HAP-1 (cell line): ENCODE measurements at regions not wholly inside any gene's neighbourhood (a gene's known extent, or its start where the extent isn't known, plus 50 kb on each side); places are given as distances from the start of the nearest gene placed in this dataset.

ENCODE experiments used
- DNase-seq, 2 experiments: peaks; one replicate each; pipeline ENCODE4 v3.0.0-alpha.2; 2016 to 2020; ENCODE audit warnings: low spot score in 2 of 2
- H3K27me3 ChIP-seq: fragments of 250-450 bp; sonication (Bioruptor Pico); 2 replicates; pipeline ENCODE4 v1.5.1; 2020; ENCODE audit warnings: low read depth, mild to moderate bottlenecking, moderate library complexity
- H3K36me3 ChIP-seq: fragments of 250-450 bp; sonication (Bioruptor Pico); replicated peaks from 2 replicates; pipeline ENCODE4 v1.5.1; 2020; ENCODE audit warnings: mild to moderate bottlenecking
- H3K4me1 ChIP-seq: fragments of 250-450 bp; sonication (Bioruptor Pico); 2 replicates; pipeline ENCODE4 v1.5.1; 2020; ENCODE audit warnings: mild to moderate bottlenecking
- H3K4me3 ChIP-seq: fragments of 250-450 bp; sonication (Bioruptor Pico); 2 replicates; pipeline ENCODE4 v1.5.1; 2020; ENCODE audit warnings: mild to moderate bottlenecking, moderate library complexity
- H3K9me3 ChIP-seq: fragments of 250-450 bp; sonication (Bioruptor Pico); 2 replicates; pipeline ENCODE4 v1.5.1; 2020; ENCODE audit warnings: mild to moderate bottlenecking, moderate library complexity
- in situ Hi-C: fragments of 300-500 bp; cut with MboI; formaldehyde crosslinking; loops from 3 replicates; pipeline ENCODE4 v1.14.3; 2020; ENCODE audit warnings: low sequenced_read_pairs, inconsistent platforms, mixed read lengths

DNA sequence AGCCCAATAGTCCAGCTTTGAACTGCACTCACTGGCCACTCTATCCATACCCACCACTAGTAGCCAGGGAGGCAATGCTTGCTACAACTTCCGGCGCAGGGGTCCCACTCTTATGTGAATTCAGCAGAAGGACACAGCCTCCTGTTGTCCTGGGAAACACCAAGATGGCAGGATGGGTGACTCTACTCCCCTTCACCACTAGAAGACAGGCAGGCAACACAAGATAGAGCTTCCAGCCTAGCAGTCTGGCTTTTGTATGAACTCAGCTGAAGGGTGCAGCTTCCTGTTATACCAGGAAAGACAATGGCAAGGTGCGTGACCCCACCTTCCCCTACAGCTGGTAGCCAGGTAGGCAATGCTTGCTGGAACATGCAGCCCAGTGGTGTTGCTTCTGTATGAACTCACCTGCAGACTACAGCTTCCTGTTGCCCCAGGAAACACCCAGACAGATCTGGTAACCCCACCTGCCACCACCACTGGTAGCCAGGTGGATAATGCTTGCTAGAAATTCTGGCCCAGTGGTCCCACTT is 205.2 kb upstream of the KIRREL3 start:
- H3K27me3 ChIP-seq = no peaks in the 10 kb centered on the region
- DNase-seq = no peak
- in situ Hi-C loops = no loop called here
- no peaks in the 10 kb centered on the region for H3K4me1 ChIP-seq
- no peaks in the 10 kb centered on the region for H3K9me3 ChIP-seq
- no peaks in the 10 kb centered on the region for H3K36me3 ChIP-seq
- no peak overlapping the region for H3K4me3 ChIP-seq

- H3K4me3 ChIP-seq = no peak overlapping the region
- no peaks in the 10 kb centered on the region for H3K4me1 ChIP-seq
- in situ Hi-C loops = no loop called here
- no peaks in the 10 kb centered on the region for H3K27me3 ChIP-seq
- no peak for DNase-seq
- H3K36me3 ChIP-seq = no peaks in the 10 kb centered on the region
- no peaks in the 10 kb centered on the region for H3K9me3 ChIP-seq
Observed at GRCh38 chr11:127203490-127203889, 202.9 kb upstream of the KIRREL3 start.

- H3K9me3 ChIP-seq = no peaks in the 10 kb centered on the region
- H3K4me3 ChIP-seq = no peak overlapping the region
- no peaks in the 10 kb centered on the region for H3K27me3 ChIP-seq
- DNase-seq = no peak
- no peaks in the 10 kb centered on the region for H3K4me1 ChIP-seq
- H3K36me3 ChIP-seq = no peaks in the 10 kb centered on the region
- in situ Hi-C loops = no loop called here
Observed at GRCh38 chr11:127202105-127202504, 201.5 kb upstream of the KIRREL3 start.

DNA sequence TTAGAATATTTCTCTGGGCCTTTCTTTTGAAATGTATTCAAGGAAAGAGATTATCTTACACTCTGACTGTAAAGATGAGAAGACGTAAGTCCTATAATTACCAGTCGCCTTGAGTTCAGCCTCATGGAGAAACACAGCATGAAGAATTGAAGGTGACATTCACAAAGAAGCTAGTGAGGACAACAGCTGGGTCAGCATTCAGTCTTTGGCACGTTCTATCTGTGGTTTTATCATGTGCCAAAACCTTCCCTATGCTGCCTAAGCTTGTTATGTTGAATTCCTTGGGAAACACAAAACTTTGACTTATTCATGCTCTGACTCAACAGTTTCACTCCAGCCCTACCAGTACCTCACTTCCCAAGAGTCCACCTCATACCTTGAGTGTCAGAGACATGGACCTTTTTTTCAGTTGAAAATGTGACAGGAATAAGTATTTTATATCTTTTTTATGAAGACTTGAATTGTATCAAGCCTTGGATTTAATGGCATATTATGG is 198.8 kb upstream of the KIRREL3 start:
- H3K4me3 ChIP-seq = no peak overlapping the region

DNA sequence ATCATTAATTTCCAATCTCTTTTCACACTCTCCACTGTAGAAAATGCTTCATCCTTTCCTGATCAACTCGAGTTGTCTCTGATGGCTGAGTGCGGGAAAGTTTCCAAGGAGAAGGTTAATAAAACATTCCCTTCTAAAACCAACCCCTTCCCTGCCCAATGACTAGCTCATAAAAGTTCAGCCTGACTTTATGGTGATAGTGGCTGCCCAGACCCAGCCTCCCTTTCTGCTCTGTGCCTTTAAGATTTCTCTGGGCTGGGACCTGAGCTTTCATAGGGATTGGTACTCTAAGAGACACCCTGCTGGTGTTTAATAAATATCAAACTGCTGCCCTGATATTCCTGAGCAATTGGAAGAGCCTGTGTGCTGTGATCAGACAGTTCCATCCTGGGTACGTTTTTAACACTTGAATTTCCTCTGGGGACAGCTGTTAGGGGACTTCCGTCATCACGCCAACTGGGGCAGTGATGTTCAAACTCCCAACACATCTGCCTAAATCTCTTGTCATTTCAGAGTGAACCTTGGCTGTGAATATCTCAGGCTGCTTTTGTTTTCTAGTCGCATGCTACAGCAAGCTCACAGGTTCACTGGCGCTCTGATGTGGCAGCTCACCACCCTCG is 195.0 kb upstream of the KIRREL3 start:
- in situ Hi-C loops = no loop called here
- Histone ChIP-seq H3K27me3 (no peaks in the 10 kb centered on the region), H3K9me3 (no peaks in the 10 kb centered on the region), H3K36me3 (no peaks in the 10 kb centered on the region), H3K4me3 (no peak overlapping the region), H3K4me1 (no peaks in the 10 kb centered on the region)
- DNase-seq = no peak

More for the DNA sequence above, 198.8 kb upstream of the KIRREL3 start:
- no peak for DNase-seq
- Histone ChIP-seq H3K27me3 (no peaks in the 10 kb centered on the region), H3K9me3 (no peaks in the 10 kb centered on the region), H3K4me1 (no peaks in the 10 kb centered on the region), H3K36me3 (no peaks in the 10 kb centered on the region)
- in situ Hi-C loops = no loop called here

GRCh38 chr11:127194521-127194920 is 194.0 kb upstream of the KIRREL3 start:
- Histone ChIP-seq H3K4me3 (no peak overlapping the region), H3K36me3 (no peaks in the 10 kb centered on the region), H3K9me3 (no peaks in the 10 kb centered on the region), H3K4me1 (no peaks in the 10 kb centered on the region), H3K27me3 (no peaks in the 10 kb centered on the region)
- no peak for DNase-seq
- in situ Hi-C loops = no loop called here

DNA sequence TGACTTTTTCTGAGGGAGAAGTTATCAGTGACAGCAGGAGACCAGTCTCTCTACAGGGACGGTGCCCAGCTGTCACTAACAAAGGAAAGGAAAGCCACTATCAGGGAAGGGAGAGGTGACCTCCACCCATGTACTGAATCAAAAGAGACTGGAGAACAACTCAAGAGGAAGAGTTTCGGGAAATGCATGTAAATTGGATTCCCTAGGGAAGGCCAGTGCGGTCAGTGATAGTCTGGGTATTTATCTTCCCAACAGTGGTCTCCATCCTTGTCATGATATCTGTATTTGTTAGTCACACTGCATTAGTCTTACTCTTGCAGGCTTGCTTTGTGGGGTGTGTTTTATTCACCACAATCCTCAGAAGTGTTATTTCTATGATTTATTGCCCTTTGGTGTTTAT is 193.4 kb upstream of the KIRREL3 start:
- no peak for DNase-seq
- no peak overlapping the region for H3K4me3 ChIP-seq
- no peaks in the 10 kb centered on the region for H3K9me3 ChIP-seq
- no peaks in the 10 kb centered on the region for H3K27me3 ChIP-seq
- in situ Hi-C loops = no loop called here
- no peaks in the 10 kb centered on the region for H3K36me3 ChIP-seq
- H3K4me1 ChIP-seq = no peaks in the 10 kb centered on the region

DNA sequence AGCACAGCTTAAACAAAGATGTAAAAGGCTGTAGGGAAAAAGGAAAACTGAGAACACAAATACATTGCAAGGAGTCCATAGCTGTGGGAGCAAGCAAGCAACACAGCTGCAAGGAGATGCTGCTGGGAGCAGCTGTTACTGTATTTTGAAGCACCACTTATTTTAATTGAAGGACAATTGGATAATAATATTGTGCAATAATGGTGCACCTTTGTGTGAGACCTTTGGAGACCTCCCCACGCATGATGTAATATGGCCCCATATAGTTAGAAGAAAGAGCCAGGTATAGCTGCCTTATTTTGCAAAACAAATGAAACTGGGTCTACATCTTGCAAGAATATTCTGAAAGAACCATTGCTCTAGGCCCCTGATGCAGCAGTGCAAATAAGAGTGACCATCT is 191.1 kb upstream of the KIRREL3 start:
- H3K9me3 ChIP-seq = no peaks in the 10 kb centered on the region
- H3K4me1 ChIP-seq = no peaks in the 10 kb centered on the region
- H3K27me3 ChIP-seq = no peaks in the 10 kb centered on the region
- H3K4me3 ChIP-seq = no peak overlapping the region
- DNase-seq = no peak
- no peaks in the 10 kb centered on the region for H3K36me3 ChIP-seq
- in situ Hi-C loops = no loop called here

DNA sequence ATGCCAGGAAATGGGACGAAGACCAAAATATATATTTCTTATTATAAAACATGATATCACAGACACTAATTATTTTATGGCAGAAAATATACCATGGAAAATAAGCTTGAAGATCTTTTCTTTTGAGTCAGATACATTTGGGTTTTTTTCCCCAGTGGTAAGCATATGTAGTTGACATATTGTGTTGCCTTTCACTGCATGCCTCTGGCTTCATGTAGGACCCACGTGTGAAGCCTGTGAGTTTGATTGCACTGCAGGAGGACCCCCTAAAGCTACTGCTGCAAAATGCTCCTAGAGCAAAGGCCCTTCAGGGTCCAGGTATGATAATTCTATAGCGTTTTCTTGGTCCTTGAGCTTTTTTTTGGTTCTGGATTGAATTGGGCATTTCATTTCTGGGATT is 190.7 kb upstream of the KIRREL3 start:
- in situ Hi-C loops = no loop called here
- H3K27me3 ChIP-seq = no peaks in the 10 kb centered on the region
- no peak for DNase-seq
- H3K4me3 ChIP-seq = no peak overlapping the region
- H3K36me3 ChIP-seq = no peaks in the 10 kb centered on the region
- H3K4me1 ChIP-seq = no peaks in the 10 kb centered on the region
- no peaks in the 10 kb centered on the region for H3K9me3 ChIP-seq

- Histone ChIP-seq H3K27me3 (no peaks in the 10 kb centered on the region), H3K4me3 (no peak overlapping the region), H3K36me3 (no peaks in the 10 kb centered on the region), H3K9me3 (no peaks in the 10 kb centered on the region), H3K4me1 (no peaks in the 10 kb centered on the region)
- DNase-seq = no peak
- in situ Hi-C loops = no loop called here
Observed at GRCh38 chr11:127182586-127183203, 182.1 kb upstream of the KIRREL3 start.

DNA sequence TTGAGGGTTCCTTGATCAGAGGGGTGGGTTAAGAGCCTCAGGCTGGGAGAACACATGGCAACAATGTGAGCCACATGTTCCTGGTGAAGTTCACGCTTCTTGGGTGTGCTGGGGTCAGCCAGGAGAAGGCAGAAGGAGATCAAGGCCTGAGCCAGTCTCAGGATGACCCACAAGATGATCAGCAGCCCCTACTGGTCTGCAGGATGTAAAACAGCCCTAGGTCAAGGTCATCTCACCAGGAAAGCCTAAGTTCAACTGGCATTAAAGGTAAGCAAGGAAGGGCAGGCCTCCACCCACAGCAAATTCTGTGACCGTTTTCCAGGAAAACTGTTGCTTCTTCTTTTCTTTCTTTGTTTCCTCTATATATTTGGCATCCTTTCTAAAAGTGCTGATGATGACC is 156.7 kb upstream of the KIRREL3 start:
- Histone ChIP-seq H3K4me1 (no peaks in the 10 kb centered on the region), H3K9me3 (no peaks in the 10 kb centered on the region), H3K36me3 (no peaks in the 10 kb centered on the region), H3K27me3 (no peaks in the 10 kb centered on the region), H3K4me3 (no peak overlapping the region)
- DNase-seq = no peak
- in situ Hi-C loops = no loop called here

GRCh38 chr11:127149410-127149809 is 148.8 kb upstream of the KIRREL3 start:
- in situ Hi-C loops = no loop called here
- Histone ChIP-seq H3K27me3 (no peaks in the 10 kb centered on the region), H3K9me3 (no peaks in the 10 kb centered on the region), H3K4me3 (no peak overlapping the region), H3K4me1 (no peaks in the 10 kb centered on the region), H3K36me3 (no peaks in the 10 kb centered on the region)
- no peak for DNase-seq

GRCh38 chr11:127143251-127143650 is 142.7 kb upstream of the KIRREL3 start:
- H3K9me3 ChIP-seq = no peaks in the 10 kb centered on the region
- no peaks in the 10 kb centered on the region for H3K27me3 ChIP-seq
- H3K4me3 ChIP-seq = no peak overlapping the region
- no peaks in the 10 kb centered on the region for H3K4me1 ChIP-seq
- no peak for DNase-seq
- in situ Hi-C loops = no loop called here
- H3K36me3 ChIP-seq = no peaks in the 10 kb centered on the region

GRCh38 chr11:127138613-127139012 is 138.0 kb upstream of the KIRREL3 start:
- no peaks in the 10 kb centered on the region for H3K9me3 ChIP-seq
- in situ Hi-C loops = no loop called here
- DNase-seq = no peak
- H3K27me3 ChIP-seq = no peaks in the 10 kb centered on the region
- H3K4me1 ChIP-seq = no peaks in the 10 kb centered on the region
- no peaks in the 10 kb centered on the region for H3K36me3 ChIP-seq
- H3K4me3 ChIP-seq = no peak overlapping the region
